Inferior parietal cortex (tissue), 1 donor: ENCODE measurements at regions not wholly inside any gene's neighbourhood (a gene's known extent, or its start where the extent isn't known, plus 50 kb on each side); places are given as distances from the start of the nearest gene placed in this dataset.
"Not testable (repeated sequence)": the region's sequence is repeated elsewhere in the genome, so short reads cannot be mapped to it uniquely, and the experiment has no call there.

ENCODE experiments used
- DNase-seq: peaks from one replicate; pipeline ENCODE4 v3.0.0-alpha.2; 2016; ENCODE audit errors: extremely low spot score

DNA sequence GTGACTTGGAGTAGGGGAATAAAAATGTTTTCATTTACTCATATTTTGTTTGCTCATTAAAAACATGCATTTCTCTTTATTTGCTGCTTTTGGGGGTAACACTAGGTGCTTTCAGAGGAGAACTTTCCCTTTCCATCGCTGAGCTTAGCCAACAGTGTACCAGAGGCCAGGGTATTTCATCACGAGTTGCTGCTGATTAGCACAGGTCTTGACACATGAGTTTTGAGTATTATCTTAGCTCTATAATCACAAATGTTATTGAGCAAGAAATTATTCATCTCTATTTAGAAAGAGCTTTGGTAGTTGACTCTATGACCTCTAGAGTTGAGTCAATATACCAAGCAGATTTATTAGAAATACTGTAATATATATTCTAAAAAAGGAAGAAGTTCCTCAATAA lies 375.9 kb downstream of the NXPH1 start:
- no peak for DNase-seq

DNA sequence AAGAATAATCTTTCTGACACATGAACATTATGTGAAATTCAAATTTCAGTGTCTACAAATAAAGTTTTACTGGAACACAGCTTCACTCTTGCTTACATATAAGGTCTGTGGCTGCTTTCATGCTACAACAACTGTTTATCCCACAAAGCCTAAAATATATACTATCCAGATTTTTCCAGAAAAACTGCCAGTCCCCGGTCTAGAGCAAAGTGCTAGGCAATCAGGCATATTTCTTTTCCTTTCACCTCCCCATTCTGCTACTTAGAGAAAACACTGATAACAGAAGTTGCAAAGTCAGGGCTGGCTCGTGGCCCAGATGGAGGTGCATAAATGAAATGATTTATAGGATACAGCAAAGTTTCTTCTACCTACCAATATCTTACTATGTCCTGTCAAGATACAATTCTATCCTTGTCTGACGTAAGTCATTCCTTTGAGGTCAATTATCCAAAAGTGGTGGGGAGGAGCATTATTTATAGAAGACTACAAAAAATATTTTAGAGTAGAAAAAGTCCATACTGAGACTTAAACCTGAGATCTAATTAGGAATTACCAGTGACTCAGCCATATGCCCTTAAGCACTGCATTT lies 384.1 kb downstream of the NXPH1 start:
- DNase-seq = no peak

DNA sequence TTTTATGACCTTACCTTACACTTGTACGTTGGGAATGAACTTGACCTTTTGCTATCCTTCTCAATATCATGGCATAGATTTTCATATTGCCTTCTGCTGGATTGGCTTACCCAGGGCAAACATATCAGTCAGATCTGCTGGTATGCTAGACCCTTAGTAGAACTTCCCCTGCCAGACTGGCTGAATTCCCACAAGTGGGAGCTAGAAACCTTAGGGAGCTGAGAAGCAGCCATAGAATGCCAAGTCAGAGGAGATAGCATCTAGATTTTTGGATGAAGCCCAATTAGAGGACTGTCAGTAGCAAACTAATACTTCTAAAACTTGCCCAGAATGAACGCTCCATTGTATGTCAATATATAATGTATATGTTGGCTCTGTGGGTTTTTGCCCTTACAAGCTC lies 385.0 kb downstream of the NXPH1 start:
- DNase-seq = no peak

DNA sequence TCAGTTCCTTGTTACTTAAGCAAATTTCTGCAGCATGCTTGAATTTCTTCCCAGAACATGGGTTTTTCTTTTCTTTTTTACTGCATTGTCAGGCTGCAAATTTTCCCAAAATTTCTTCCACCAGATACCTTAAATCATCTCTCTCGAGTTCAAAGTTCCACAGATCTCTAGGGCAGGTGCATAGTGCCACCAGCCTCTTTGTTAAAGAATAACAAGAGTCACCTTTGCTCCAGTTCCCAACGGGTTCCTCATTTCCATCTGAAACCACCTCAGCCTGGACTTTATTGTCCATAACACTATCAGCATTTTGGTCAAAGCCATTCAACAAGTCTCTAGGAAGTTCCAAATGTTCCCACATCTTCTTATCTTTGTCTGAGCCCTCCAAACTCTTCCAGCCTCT lies 389.2 kb downstream of the NXPH1 start:
- no peak for DNase-seq

DNA sequence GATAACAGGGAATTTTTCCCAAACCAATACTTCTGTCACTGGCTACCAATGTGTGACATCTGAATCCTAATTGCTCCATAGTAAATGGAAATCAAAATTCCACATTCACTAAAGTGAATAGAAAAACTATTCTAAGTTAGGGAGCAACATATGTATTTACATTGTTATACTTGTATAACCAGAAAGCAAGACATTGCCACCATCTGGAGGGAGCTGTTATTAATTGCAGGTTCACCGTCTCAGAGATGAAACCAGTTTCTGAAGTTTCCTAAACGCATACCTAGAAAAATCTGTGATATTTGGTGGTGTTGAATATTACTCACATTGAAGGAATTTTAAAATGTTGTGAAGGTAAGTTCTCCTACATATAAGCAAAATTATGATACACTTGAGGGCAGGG lies 390.1 kb downstream of the NXPH1 start:
- DNase-seq = no peak

DNA sequence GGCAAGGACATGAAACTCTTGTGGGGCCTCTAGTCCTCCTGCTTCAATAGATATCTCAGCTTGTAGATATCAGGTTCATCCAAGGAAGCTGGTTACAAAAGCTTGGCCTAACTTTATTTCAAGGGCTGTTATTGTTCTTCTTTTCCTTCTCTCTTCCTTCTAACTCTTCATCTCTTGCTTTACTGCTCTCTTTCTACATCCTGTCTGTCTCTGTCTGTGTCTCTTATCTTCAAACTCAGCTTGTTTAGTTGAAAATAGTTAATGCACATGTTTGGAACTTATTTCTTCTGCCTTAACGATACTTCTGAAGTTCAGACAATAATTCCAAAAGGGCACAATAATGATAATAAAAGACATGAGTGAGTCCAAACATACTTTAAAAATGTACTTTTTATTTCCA lies 393.9 kb downstream of the NXPH1 start:
- no peak for DNase-seq

DNA sequence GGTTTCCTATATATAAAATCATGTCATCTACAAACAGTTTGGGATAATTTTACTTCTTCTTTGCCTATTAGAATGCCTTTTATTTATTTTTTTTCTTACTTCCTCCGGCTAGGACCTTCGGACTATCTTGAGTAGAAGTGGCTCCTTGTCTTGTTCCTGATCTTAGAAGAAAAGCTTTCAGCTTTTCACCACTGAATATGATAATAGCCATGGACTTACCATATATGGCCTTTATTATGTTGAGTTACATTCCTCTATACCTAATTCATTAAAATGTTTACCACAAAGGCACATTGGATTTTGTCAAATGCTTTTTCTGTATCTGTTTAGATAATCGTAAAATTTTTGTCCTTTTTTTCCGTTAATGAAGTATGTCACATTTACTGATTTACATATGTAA lies 395.7 kb downstream of the NXPH1 start:
- no peak for DNase-seq

DNA sequence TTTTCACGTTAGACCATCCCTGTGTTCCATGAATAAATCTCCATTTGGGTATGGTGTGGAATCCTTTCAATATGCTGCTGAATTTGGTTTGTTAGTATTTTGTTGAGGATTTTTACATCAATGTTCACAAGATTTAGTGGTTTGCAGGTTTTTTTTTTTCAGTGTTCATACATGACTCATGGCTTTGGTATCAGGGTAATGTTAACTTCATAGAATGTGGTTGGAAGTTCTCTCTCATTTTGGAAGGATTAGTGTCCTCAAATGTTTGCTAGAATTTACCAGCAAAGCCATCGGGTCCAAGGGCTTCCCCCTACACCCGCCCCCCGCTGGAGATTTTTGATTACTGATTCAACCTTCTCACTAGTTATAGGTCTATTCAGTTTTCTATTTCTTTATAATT lies 398.0 kb downstream of the NXPH1 start:
- no peak for DNase-seq

DNA sequence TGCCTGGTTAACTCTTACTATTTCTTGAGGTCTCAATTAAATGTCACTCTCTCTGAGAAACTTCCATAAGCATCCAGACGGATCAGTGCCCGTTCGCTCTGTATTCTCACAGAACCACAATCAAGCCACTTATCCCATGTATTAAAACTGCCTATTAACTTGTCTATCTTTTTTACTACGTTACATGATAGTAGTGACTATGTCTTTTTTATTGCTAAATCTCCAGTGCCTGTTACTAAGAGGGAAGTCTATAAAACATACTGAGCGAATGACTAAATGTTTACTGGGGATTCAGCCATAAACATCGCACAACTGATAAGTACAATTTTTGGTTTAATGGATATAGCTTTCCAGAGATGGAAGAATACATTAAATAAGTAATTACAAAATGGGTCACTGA lies 399.9 kb downstream of the NXPH1 start:
- DNase-seq = no peak

DNA sequence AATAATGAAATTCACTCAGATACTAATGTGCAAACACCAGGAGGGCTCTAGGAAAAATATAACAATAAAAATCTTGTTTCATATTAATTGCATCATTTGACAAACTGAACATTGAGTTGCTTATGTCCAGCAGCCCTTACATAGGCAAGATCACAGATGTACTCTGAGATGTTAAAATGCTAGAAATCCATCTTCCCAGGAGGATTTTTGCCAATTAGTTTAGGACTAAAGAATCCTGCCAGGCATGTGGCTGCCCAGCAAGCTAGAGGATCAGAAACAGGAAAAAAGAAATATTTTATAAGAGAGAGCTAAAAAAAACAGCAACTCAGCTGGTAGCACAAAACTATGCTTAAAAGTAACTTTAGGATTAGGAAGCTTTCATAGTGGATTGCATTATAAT lies 407.8 kb downstream of the NXPH1 start:
- DNase-seq = no peak

DNA sequence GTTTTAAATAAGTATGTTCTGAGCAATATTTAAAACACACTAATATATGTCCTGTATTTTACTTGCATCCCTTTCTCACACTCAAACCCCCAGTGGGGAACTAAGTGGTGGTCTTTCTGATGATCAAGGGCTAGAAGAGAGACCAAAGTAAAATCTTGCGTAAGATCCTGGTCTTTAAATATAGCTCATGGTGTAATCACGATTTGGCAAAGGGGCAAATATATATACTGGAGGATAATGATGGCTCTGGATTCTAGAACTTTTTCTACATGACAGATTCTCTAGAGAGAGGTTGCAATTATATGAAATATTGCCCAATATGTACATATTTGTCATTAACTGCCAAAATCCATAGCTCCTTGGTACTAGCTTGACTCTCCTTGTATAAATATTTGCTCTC lies 438.3 kb downstream of the NXPH1 start:
- no peak for DNase-seq

DNA sequence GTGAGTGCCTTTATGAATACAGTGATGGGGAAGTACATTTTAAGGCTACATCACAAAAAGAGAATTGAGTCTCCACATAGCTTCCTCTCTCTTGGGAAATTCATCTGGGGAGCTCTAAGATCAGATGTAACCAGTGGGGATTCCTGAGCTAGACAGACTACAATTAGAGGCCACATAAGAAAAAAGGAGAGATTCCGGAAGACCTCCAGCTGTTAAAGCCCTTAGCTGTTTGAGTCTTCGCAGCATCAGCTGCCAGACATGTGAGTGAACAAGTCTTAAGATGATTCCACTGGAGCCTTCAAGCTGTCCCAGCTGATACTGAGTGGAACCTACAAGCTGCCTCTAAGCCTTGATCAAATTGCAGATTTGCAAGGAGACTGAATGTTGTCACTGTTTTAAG lies 448.5 kb downstream of the NXPH1 start:
- DNase-seq = no peak

DNA sequence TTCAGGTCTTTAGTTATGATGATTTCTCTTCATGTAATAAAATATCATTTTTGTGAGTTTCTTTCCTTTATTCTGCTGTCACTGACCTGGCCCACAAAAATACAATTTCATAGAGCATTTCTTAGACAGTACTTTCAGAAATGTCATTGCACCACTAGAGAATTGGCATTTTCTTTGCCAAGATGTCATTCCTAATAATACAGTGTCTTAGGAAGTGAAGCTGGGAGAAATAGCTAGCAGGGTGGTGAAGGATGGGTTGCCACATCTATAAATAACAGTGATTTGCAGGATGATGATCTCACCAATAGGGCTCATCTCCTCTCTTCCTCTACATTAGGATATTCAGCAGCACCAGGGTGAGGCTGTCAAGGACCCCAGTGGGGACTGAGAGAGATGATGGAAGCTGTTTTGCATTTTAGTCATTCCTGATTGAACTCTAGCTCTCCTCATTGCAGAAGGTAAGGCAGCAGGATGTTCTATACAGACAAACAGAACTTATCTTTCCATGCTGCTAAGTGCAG lies 452.1 kb downstream of the NXPH1 start:
- DNase-seq = no peak

DNA sequence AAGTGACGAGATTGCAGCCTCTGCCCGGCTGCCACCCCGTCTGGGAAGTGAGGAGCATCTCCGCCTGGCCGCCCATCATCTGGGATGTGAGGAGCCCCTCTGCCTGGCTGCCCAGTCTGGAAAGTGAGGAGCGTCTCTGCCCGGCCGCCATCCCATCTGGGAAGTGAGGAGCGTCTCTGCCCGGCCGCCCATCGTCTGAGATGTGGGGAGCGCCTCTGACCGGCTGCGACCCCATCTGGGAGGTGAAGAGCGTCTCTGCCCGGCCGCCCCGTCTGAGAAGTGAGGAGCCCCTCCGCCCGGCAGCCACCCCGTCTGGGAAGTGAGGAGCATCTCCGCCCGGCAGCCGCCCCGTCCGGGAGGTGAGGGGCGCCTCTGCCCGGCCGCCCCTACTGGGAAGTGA lies 456.9 kb downstream of the NXPH1 start:
- not testable (repeated sequence) for DNase-seq

DNA sequence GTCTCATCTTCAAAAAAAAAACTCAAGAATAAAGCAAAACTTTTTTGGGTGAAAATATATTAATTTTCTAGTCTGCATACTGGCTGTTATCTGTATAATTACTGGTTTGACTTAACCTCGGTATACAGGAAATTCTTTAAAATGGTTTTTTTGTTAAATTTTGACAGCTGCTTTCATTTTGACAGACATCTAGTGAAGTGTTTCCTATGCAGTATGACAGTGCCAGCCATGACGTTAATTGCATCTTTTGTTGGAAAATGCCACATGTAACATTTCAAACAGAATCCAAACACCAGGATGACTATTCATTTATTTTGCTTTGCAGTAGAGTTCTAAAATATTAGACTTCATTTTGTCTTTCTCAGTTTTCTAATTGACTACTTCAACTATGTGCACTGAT lies 460.4 kb downstream of the NXPH1 start:
- no peak for DNase-seq

DNA sequence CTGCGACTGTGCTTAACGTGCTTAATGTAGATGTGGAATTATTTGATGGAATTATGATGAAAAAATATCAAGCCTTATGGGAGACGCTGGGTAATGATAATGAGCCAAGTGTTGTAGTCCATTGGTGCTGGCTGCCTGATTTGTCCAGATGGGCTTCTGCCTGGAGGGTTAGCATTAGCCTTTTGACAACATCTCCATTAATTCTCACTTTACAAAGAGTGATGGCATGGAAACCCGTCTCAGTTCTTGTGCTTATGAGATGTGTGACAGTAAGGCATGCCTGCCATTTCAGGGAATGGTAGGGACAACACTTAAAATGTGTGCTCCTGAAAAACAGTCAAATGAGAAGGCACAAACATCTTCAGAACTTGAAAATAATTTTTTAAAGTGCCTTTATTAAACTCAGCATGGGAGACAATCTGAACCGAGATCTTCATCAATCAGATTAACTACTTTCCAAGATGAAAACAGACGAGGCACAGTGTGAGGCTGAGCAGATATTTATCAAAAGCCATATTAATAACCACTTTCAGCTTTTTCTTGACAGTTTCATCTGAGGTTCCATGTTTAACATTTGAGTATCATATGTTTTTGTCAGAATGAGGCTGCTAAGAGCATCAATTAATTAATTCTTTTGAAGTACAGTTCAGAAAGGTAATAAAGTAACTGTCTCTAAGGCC lies 473.1 kb downstream of the NXPH1 start:
- DNase-seq = no peak

DNA sequence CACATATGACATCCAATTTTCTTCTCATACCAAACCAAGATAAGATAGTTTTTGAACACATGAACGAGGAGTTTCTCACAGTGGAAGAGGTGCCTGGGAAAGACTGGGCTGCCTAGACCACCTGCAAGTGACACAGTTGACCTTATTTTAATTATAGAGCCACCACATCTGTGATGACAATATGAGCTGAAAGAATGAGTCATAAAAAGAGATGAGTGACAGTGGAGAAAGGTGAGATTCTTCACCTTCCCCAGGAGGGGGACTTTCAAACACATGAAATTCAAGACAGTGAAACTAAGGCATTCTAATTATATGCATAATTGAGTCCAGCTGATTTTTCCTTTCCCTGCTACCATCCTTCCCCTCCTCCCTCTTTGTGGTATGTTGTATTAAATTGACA lies 475.5 kb downstream of the NXPH1 start:
- no peak for DNase-seq

DNA sequence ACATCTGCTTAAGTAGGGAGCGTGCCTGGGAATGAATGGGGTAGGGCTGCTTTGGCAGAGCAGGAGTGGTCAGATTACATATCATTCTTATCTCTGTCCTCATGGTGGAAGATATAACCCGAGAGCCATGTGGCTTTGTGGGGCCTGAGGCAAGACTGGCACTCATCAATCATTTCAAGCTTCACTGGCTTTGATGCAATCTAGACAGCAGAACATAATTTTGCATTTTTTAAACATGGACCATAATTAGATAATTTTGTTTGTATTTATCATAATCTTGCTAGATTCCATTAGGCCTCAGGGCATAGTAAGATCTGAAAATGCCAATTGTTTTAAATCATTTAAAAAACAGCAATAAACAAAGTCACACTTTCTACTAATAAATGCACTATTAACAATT lies 480.3 kb downstream of the NXPH1 start:
- DNase-seq = no peak

DNA sequence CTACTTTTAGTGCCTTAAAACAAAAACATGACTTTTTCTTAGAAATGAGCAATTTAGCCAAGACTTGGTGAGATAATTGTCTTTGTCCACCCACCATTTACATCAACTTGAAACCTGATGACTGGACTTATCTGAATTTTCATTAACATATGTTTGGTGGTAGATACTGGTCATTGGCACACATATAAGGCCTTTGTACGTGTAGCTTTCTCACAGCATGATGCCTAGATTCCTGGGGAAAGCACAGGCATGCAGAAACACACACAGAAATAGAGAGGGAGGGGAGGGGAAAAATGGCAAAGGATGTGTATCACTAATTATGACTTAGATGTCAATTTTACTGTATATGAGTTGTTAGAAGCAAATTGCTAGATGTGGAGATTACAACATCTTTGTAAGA lies 488.4 kb downstream of the NXPH1 start:
- no peak for DNase-seq

DNA sequence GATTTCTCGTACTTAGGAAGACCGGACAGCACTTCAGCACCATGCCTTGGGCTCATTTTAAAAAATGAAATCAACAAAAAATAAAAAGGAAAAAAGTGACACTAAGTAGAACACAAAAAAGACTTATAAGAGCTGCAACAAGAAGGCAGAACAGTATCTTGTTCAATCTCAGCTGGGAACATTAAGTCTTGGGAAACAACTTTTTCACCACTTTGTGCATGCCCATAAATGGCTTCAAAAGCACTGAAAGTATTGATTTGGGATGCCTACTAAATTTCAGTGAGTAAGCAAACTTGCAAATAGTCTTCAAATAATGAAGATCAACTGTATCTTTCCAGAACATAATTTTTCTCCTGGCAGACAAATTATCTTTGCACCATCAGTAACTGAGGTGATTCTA lies 489.3 kb downstream of the NXPH1 start:
- DNase-seq = no peak

DNA sequence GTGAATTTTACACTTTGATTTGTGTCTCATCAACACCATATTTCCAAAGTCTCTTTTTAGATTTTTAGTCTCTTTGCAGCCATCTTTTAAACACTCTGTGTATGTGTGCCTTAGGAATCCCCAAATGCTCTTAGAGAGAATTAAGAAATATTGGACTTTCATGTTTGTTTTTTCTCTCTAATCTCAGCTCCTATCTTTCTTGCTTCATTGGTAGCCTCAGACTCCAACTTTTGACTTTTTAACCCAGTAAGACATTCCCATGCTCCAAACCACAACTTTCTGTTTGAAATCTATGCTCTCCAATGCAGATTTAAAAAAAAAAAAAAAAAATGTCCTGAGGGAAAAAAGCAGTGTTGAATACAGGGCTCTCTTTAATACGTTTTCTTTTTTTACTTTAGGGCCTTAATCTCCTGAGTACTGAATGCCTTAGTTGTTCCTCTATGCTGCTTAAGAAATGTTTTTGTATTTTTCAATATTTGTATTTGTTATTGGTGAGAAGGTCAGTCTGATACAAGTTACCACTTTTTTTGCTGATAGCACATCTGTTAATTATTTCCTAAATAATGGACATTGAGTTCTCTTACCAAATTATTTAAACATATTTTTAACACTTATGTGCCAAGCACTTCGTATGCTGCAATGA lies 489.9 kb downstream of the NXPH1 start:
- DNase-seq = no peak

DNA sequence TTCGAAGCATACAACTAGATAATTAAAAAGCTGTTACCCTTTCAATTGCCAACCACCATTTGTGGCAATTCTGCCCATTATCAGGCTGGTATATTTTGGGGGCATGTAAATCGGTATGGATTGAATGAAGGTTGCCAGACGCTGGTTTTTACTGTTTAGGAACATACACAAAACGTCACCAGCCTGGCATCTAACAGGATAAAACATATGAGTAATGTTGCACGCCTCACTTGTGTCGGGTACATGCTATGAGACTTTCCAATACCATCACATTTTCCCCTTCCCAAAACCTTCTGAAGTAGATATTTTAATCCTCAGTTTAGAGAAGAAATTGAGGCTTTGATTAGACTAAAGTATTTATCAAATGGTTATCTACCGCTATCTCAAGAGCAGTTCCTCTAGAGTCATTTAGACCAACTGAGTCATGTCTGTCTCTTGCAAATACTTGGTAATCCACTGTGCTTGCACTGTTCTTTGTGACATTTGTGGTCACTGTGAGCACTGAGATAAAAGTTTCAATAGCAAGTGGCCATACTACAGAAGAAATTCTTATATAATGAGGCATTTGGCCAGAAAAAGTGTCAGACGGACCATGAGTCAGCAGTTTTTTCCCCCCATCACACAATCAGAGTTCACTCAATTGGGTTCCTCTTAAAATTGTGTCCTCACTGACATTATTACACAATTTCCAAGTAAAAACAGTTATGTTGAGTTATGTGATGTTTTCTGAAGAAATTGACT lies 498.7 kb downstream of the NXPH1 start:
- DNase-seq = no peak

DNA sequence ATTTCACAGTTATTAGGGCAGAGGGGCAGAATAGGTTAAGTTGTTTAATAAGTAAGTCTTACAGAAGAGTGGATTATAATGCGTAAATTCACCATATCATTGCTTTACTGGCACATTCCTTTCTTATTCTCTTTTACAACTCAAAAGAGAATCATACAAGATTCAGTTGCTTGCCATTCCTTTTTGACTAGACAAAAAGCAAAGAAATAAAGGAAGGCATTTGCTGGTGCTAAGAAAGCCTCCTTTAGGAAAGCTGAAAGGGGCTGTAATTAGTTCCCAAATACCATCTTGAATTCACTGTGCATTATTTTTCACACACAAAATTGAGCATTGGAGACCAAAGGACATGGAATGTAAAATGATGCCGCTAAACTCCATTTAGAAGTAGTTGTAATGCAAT lies 499.3 kb downstream of the NXPH1 start:
- no peak for DNase-seq
